ENCODE measurements at regions not wholly inside any gene's neighbourhood (a gene's known extent, or its start where the extent isn't known, plus 50 kb on each side); places are given as distances from the start of the nearest gene placed in this dataset.
A peak's percentile ranks its signal among the peaks of the same experiment; 100 is the strongest.

- TF ChIP-seq EP300 (IDR thresholded peaks at IDR 0.05), result no peak
- TF ChIP-seq POLR2AphosphoS5 (IDR thresholded peaks at IDR 0.05), result no peak
- no peak for TF ChIP-seq CTCF (IDR thresholded peaks at IDR 0.05)
- no peak for TF ChIP-seq POLR2A (IDR thresholded peaks at IDR 0.05)
- intact Hi-C loops (cut with DNase I; ENCODE audit: low total_unique reads), result no loop called here
- WGBS, 5 donors, result 37 to 92% (median 42%) methylated on average over 2 of the region's 2 CpGs
Measured at GRCh38 chr4:59249110-59249509, 1951.0 kb upstream of the ADGRL3 start.

GRCh38 chr4:59258002-59258401 is 1942.1 kb upstream of the ADGRL3 start:
- intact Hi-C loops (cut with DNase I; ENCODE audit: low total_unique reads), result no loop called here
- WGBS, 5 donors, result 45 to 75% (median 64%) methylated on average over 2 of the region's 2 CpGs
- Histone ChIP-seq H3K27me3 (no peaks in the 10 kb centered on the region), H3K27ac (no peak overlapping the region), H3K4me3 (no peak overlapping the region), H3K4me1 (no peaks in the 10 kb centered on the region), H3K36me3 (no peaks in the 10 kb centered on the region), H3K9me3 (no peaks in the 10 kb centered on the region)
- TF ChIP-seq POLR2AphosphoS5 (IDR thresholded peaks at IDR 0.05) (no peak), EP300 (IDR thresholded peaks at IDR 0.05) (no peak), CTCF (IDR thresholded peaks at IDR 0.05) (no peak), POLR2A (IDR thresholded peaks at IDR 0.05) (no peak)
- DNase-seq, result no peak

More at GRCh38 chr4:59249110-59249509, 1951.0 kb upstream of the ADGRL3 start:
- DNase-seq, result no peak
- Histone ChIP-seq H3K4me3 (no peak overlapping the region), H3K36me3 (no peaks in the 10 kb centered on the region), H3K4me1 (no peaks in the 10 kb centered on the region), H3K27me3 (no peaks in the 10 kb centered on the region), H3K9me3 (no peaks in the 10 kb centered on the region), H3K27ac (no peak overlapping the region)

- H3K27ac ChIP-seq, result no peak overlapping the region
- H3K36me3 ChIP-seq, result no peaks in the 10 kb centered on the region
- intact Hi-C loops (cut with DNase I; ENCODE audit: low total_unique reads), result no loop called here
- DNase-seq, result no peak
- TF ChIP-seq POLR2AphosphoS5 (IDR thresholded peaks at IDR 0.05) (no peak), CTCF (IDR thresholded peaks at IDR 0.05) (no peak), EP300 (IDR thresholded peaks at IDR 0.05) (no peak), POLR2A (IDR thresholded peaks at IDR 0.05) (no peak)
- no peaks in the 10 kb centered on the region for H3K27me3 ChIP-seq
- H3K4me1 ChIP-seq, result no peaks in the 10 kb centered on the region
- peaks cover 0 to 4% (median 0%) of the 10 kb centered on the region in 4 donors for H3K9me3 ChIP-seq
- H3K4me3 ChIP-seq, result no peak overlapping the region
Measured at GRCh38 chr4:59307609-59308008, 1892.5 kb upstream of the ADGRL3 start.

- TF ChIP-seq EP300 (IDR thresholded peaks at IDR 0.05), result no peak
- WGBS, 5 donors, result 19 to 36% (median 32%) methylated on average over 1 of the region's 1 CpG
- Histone ChIP-seq H3K4me1 (no peaks in the 10 kb centered on the region), H3K9me3 (no peaks in the 10 kb centered on the region), H3K36me3 (no peaks in the 10 kb centered on the region), H3K4me3 (no peak overlapping the region), H3K27ac (no peak overlapping the region), H3K27me3 (no peaks in the 10 kb centered on the region)
- DNase-seq, result no peak
- intact Hi-C loops (cut with DNase I; ENCODE audit: low total_unique reads), result no loop called here
Measured at GRCh38 chr4:59314637-59315036, 1885.5 kb upstream of the ADGRL3 start.

- H3K27ac ChIP-seq, result no peak overlapping the region
- peak in 1 of 2 donors; percentile 2 for DNase-seq
- no peaks in the 10 kb centered on the region for H3K9me3 ChIP-seq
- no peak overlapping the region for H3K4me3 ChIP-seq
- H3K27me3 ChIP-seq, result no peaks in the 10 kb centered on the region
- H3K4me1 ChIP-seq, result no peaks in the 10 kb centered on the region
- H3K36me3 ChIP-seq, result no peaks in the 10 kb centered on the region
- TF ChIP-seq EP300 (IDR thresholded peaks at IDR 0.05), result no peak
- no peak for TF ChIP-seq POLR2A (IDR thresholded peaks at IDR 0.05)
- TF ChIP-seq CTCF (IDR thresholded peaks at IDR 0.05), result no peak
- TF ChIP-seq POLR2AphosphoS5 (IDR thresholded peaks at IDR 0.05), result no peak
- intact Hi-C loops (cut with DNase I; ENCODE audit: low total_unique reads), result no loop called here
Measured at GRCh38 chr4:59339631-59340030, 1860.5 kb upstream of the ADGRL3 start.
